ENCODE measurements at regions not wholly inside any gene's neighbourhood (a gene's known extent, or its start where the extent isn't known, plus 50 kb on each side); places are given as distances from the start of the nearest gene placed in this dataset.

GRCh38 chr21:31537872-31538576 is 121.5 kb upstream of the SOD1 start:
- Histone ChIP-seq H3K27ac (ENCODE audit: low read length) (no peak overlapping the region), H3K4me3 (ENCODE audit: low read length) (no peak overlapping the region), H3K36me3 (ENCODE audit: control insufficient read depth, insufficient read depth, low read length) (no peaks in the 10 kb centered on the region), H3K4me1 (ENCODE audit: control insufficient read depth, insufficient read depth, low read length) (no peaks in the 10 kb centered on the region), H3K9me3 (ENCODE audit: control insufficient read depth, low read depth, low read length) (no peaks in the 10 kb centered on the region), H3K27me3 (ENCODE audit: control insufficient read depth, insufficient read depth, low read length) (no peaks in the 10 kb centered on the region)
- DNase-seq: no peak
- 81% methylated on average over 5 of the region's 10 CpGs for WGBS (ENCODE audit: insufficient coverage, low lambda C conversion rate)

GRCh38 chr21:31536138-31536537 is 123.4 kb upstream of the SOD1 start:
- DNase-seq: no peak
- WGBS (ENCODE audit: insufficient coverage, low lambda C conversion rate): no CpG with 5 or more reads among the region's 8 CpGs
- H3K36me3 ChIP-seq (ENCODE audit: control insufficient read depth, insufficient read depth, low read length): no peaks in the 10 kb centered on the region
- H3K4me3 ChIP-seq (ENCODE audit: low read length): no peak overlapping the region
- no peaks in the 10 kb centered on the region for H3K27me3 ChIP-seq (ENCODE audit: control insufficient read depth, insufficient read depth, low read length)
- H3K27ac ChIP-seq (ENCODE audit: low read length): no peak overlapping the region
- no peaks in the 10 kb centered on the region for H3K9me3 ChIP-seq (ENCODE audit: control insufficient read depth, low read depth, low read length)
- no peaks in the 10 kb centered on the region for H3K4me1 ChIP-seq (ENCODE audit: control insufficient read depth, insufficient read depth, low read length)

- no peaks in the 10 kb centered on the region for H3K4me1 ChIP-seq (ENCODE audit: control insufficient read depth, insufficient read depth, low read length)
- no peak overlapping the region for H3K27ac ChIP-seq (ENCODE audit: low read length)
- no peak for DNase-seq
- no peaks in the 10 kb centered on the region for H3K9me3 ChIP-seq (ENCODE audit: control insufficient read depth, low read depth, low read length)
- no peaks in the 10 kb centered on the region for H3K27me3 ChIP-seq (ENCODE audit: control insufficient read depth, insufficient read depth, low read length)
- WGBS (ENCODE audit: insufficient coverage, low lambda C conversion rate): no CpG with 5 or more reads among the region's 1 CpG
- H3K4me3 ChIP-seq (ENCODE audit: low read length): no peak overlapping the region
- H3K36me3 ChIP-seq (ENCODE audit: control insufficient read depth, insufficient read depth, low read length): no peaks in the 10 kb centered on the region
Measured at GRCh38 chr21:31531967-31532366, 127.5 kb upstream of the SOD1 start.

- H3K27me3 ChIP-seq (ENCODE audit: control insufficient read depth, insufficient read depth, low read length): no peaks in the 10 kb centered on the region
- H3K9me3 ChIP-seq (ENCODE audit: control insufficient read depth, low read depth, low read length): no peaks in the 10 kb centered on the region
- H3K27ac ChIP-seq (ENCODE audit: low read length): no peak overlapping the region
- DNase-seq: no peak
- H3K36me3 ChIP-seq (ENCODE audit: control insufficient read depth, insufficient read depth, low read length): no peaks in the 10 kb centered on the region
- H3K4me1 ChIP-seq (ENCODE audit: control insufficient read depth, insufficient read depth, low read length): no peaks in the 10 kb centered on the region
- 100% methylated on average over 2 of the region's 10 CpGs for WGBS (ENCODE audit: insufficient coverage, low lambda C conversion rate)
- no peak overlapping the region for H3K4me3 ChIP-seq (ENCODE audit: low read length)
Measured at GRCh38 chr21:31530897-31531705, 128.4 kb upstream of the SOD1 start.

GRCh38 chr21:31530364-31530763 is 129.1 kb upstream of the SOD1 start:
- Histone ChIP-seq H3K9me3 (ENCODE audit: control insufficient read depth, low read depth, low read length) (no peaks in the 10 kb centered on the region), H3K27ac (ENCODE audit: low read length) (no peak overlapping the region), H3K4me3 (ENCODE audit: low read length) (no peak overlapping the region), H3K36me3 (ENCODE audit: control insufficient read depth, insufficient read depth, low read length) (no peaks in the 10 kb centered on the region), H3K27me3 (ENCODE audit: control insufficient read depth, insufficient read depth, low read length) (no peaks in the 10 kb centered on the region), H3K4me1 (ENCODE audit: control insufficient read depth, insufficient read depth, low read length) (no peaks in the 10 kb centered on the region)
- WGBS (ENCODE audit: insufficient coverage, low lambda C conversion rate): no CpG with 5 or more reads among the region's 9 CpGs
- no peak for DNase-seq

DNA sequence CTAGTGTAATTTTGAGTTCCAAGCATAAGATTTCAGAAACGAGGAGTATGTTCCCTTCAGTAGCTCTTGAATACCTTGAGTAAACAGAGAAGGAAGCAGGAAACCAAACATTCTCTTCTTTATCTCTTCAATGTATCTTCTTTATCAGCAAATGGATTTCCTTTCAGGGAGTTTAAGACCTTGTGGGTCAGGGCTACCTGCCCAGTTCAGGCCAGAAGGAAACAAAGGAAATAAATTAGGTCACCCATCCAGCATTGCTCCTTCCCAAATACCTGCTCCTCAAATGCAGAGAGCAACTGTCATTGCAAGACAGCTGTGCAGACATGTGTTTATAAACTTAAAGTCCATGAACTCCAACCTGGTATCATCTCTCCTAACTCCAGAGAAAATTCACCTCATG is 130.1 kb upstream of the SOD1 start:
- H3K27ac ChIP-seq (ENCODE audit: low read length): no peak overlapping the region
- 0% methylated on average over 1 of the region's 1 CpG for WGBS (ENCODE audit: insufficient coverage, low lambda C conversion rate)
- H3K4me3 ChIP-seq (ENCODE audit: low read length): no peak overlapping the region
- no peaks in the 10 kb centered on the region for H3K9me3 ChIP-seq (ENCODE audit: control insufficient read depth, low read depth, low read length)
- H3K36me3 ChIP-seq (ENCODE audit: control insufficient read depth, insufficient read depth, low read length): no peaks in the 10 kb centered on the region
- H3K4me1 ChIP-seq (ENCODE audit: control insufficient read depth, insufficient read depth, low read length): no peaks in the 10 kb centered on the region
- DNase-seq: no peak
- H3K27me3 ChIP-seq (ENCODE audit: control insufficient read depth, insufficient read depth, low read length): no peaks in the 10 kb centered on the region

DNA sequence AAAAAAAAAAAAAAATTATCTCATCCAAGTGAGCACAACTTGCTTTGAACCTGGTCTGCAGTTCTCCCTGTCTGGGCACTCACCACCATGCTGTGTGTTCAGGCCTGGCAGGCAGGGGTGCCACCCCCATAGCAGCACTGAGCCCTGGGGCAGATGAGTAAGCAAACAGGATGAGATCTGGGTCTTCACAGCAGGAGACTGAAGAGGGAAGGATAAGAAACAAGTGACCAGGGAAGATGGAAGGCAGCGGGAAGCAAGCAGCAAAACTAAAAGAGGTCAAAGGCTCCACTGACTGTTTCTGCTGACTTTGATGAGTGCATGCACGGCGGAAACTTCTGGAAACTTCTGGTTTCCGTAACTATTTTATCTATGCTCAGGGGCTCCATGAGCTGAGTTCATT is 133.5 kb upstream of the SOD1 start:
- no peak for DNase-seq
- Histone ChIP-seq H3K4me3 (ENCODE audit: low read length) (no peak overlapping the region), H3K4me1 (ENCODE audit: control insufficient read depth, insufficient read depth, low read length) (no peaks in the 10 kb centered on the region), H3K9me3 (ENCODE audit: control insufficient read depth, low read depth, low read length) (no peaks in the 10 kb centered on the region), H3K36me3 (ENCODE audit: control insufficient read depth, insufficient read depth, low read length) (no peaks in the 10 kb centered on the region), H3K27me3 (ENCODE audit: control insufficient read depth, insufficient read depth, low read length) (no peaks in the 10 kb centered on the region), H3K27ac (ENCODE audit: low read length) (no peak overlapping the region)
- WGBS (ENCODE audit: insufficient coverage, low lambda C conversion rate): no CpG with 5 or more reads among the region's 4 CpGs

DNA sequence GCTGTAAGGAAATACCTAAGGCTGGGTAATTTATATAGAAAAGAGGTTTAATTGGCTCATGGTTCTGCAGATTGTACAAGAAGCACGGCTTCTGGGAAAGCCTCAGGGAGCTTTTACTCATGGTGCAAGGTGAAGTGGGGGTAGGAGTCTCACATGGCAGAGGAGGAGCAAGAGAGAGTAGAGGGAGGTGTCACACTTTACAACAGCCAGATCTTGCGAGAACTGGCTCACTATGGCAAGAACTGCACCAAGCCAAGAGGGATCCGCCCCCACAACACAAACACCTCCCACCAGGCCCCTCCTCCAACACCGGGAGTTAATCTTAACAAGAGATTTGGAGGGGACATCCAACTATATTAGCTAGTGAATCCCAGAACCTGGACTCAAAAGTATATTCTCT is 135.4 kb upstream of the SOD1 start:
- DNase-seq: no peak
- H3K9me3 ChIP-seq (ENCODE audit: control insufficient read depth, low read depth, low read length): no peaks in the 10 kb centered on the region
- H3K27me3 ChIP-seq (ENCODE audit: control insufficient read depth, insufficient read depth, low read length): no peaks in the 10 kb centered on the region
- H3K4me1 ChIP-seq (ENCODE audit: control insufficient read depth, insufficient read depth, low read length): no peaks in the 10 kb centered on the region
- H3K36me3 ChIP-seq (ENCODE audit: control insufficient read depth, insufficient read depth, low read length): no peaks in the 10 kb centered on the region
- WGBS (ENCODE audit: insufficient coverage, low lambda C conversion rate): no CpG with 5 or more reads among the region's 4 CpGs
- no peak overlapping the region for H3K4me3 ChIP-seq (ENCODE audit: low read length)
- no peak overlapping the region for H3K27ac ChIP-seq (ENCODE audit: low read length)

DNA sequence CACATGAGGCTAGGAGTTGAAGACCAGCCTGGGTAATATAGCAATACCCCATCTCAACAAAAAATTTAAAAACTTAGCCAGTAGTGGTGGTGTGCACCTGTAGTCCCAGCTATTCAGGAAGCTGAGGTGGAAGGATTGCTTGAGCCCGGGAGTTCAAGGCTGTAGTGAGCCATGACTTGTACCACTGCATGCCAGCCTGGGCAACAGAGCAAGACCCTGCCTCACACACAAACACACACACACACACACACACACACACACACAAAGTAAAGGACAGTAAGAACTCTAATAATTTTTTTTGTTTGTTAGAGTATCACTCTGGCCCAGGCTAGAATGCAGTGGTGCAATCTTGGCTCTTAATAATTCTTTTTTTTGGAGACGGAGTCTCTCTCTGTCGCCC is 138.0 kb upstream of the SOD1 start:
- H3K36me3 ChIP-seq (ENCODE audit: control insufficient read depth, insufficient read depth, low read length): no peaks in the 10 kb centered on the region
- no peak for DNase-seq
- H3K27me3 ChIP-seq (ENCODE audit: control insufficient read depth, insufficient read depth, low read length): no peaks in the 10 kb centered on the region
- H3K4me3 ChIP-seq (ENCODE audit: low read length): no peak overlapping the region
- H3K9me3 ChIP-seq (ENCODE audit: control insufficient read depth, low read depth, low read length): no peaks in the 10 kb centered on the region
- WGBS (ENCODE audit: insufficient coverage, low lambda C conversion rate): 100% methylated on average over 1 of the region's 3 CpGs
- no peaks in the 10 kb centered on the region for H3K4me1 ChIP-seq (ENCODE audit: control insufficient read depth, insufficient read depth, low read length)
- no peak overlapping the region for H3K27ac ChIP-seq (ENCODE audit: low read length)

DNA sequence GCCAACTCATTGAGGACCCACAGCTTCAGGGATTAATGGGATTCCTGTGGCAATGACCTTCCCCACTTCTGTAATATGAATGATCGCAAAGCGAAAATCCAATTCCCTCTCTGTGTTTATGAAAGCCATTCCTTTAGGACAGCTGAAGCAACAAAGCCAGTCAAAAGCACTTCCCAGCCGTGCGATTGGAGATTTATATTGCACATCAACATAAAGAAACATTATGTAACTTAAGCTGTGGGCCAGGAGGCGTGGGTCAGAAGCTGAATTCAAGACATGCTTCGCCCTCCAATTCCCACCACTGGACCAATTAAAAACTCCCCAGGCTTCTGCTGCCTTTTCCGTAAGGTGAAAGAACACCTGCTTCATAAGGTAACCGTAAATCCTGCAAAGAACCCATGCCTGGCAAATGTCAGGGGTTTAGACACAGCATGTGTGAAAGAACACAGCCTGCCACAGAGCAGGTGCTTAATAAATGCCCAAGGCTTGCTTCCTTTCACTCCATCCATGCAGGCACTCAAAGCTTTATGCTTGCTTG is 138.9 kb upstream of the SOD1 start:
- H3K9me3 ChIP-seq (ENCODE audit: control insufficient read depth, low read depth, low read length): no peaks in the 10 kb centered on the region
- no peak for DNase-seq
- no peak overlapping the region for H3K27ac ChIP-seq (ENCODE audit: low read length)

More for the DNA sequence above, 138.9 kb upstream of the SOD1 start:
- H3K4me3 ChIP-seq (ENCODE audit: low read length): no peak overlapping the region
- WGBS (ENCODE audit: insufficient coverage, low lambda C conversion rate): no CpG with 5 or more reads among the region's 8 CpGs
- H3K36me3 ChIP-seq (ENCODE audit: control insufficient read depth, insufficient read depth, low read length): no peaks in the 10 kb centered on the region
- no peaks in the 10 kb centered on the region for H3K27me3 ChIP-seq (ENCODE audit: control insufficient read depth, insufficient read depth, low read length)
- H3K4me1 ChIP-seq (ENCODE audit: control insufficient read depth, insufficient read depth, low read length): no peaks in the 10 kb centered on the region
